CD14-positive monocyte (primary cell): ENCODE measurements at regions not wholly inside any gene's neighbourhood (a gene's known extent, or its start where the extent isn't known, plus 50 kb on each side); places are given as distances from the start of the nearest gene placed in this dataset.

Source experiments
- DNase-seq, 3 donors: peaks; one replicate each; pipeline ENCODE4 v3.0.0-alpha.2; 2011 to 2022
- H2AFZ ChIP-seq: 2 replicates; pipeline ENCODE4 v1.6.0; 2012; ENCODE audit warnings: mild to moderate bottlenecking, low read depth, low read length, inconsistent platforms; ENCODE audit not compliant: insufficient read depth, poor library complexity, severe bottlenecking
- H3K27ac ChIP-seq, 2 donors: 1 replicate in 1 of 2; 2 replicates in 1 of 2; pipeline ENCODE4 v1.5.1; 2012 to 2013; ENCODE audit warnings: low read length in 2 of 2, control low read depth in 1 of 2, inconsistent platforms in 1 of 2, low read depth in 1 of 2, mild to moderate bottlenecking in 1 of 2
- H3K27me3 ChIP-seq, 2 donors: one replicate each; pipeline versions ENCODE4 v1.6.0 to v1.6.1; 2011 to 2013; ENCODE audit warnings: low read length in 2 of 2; ENCODE audit not compliant: control insufficient read depth in 2 of 2, insufficient read depth in 2 of 2
- H3K36me3 ChIP-seq, 2 donors: replicated peaks in 1 of 2; 1 replicate in 1 of 2; 2 replicates in 1 of 2; pipeline versions ENCODE4 v1.5.1 to v1.6.1; 2012 to 2013; ENCODE audit warnings: low read length in 2 of 2, control low read depth in 1 of 2, inconsistent platforms in 1 of 2, mild to moderate bottlenecking in 1 of 2; ENCODE audit not compliant: insufficient read depth in 2 of 2, control insufficient read depth in 1 of 2
- H3K4me1 ChIP-seq, 2 donors: 1 replicate in 1 of 2; 2 replicates in 1 of 2; pipeline versions ENCODE4 v1.5.1 to v1.6.1; 2012 to 2013; ENCODE audit warnings: low read length in 2 of 2, control low read depth in 1 of 2, inconsistent platforms in 1 of 2, mild to moderate bottlenecking in 1 of 2, moderate library complexity in 1 of 2; ENCODE audit not compliant: insufficient read depth in 2 of 2, control insufficient read depth in 1 of 2
- H3K4me2 ChIP-seq: replicated peaks from 2 replicates; pipeline ENCODE3; 2012; ENCODE audit warnings: low read length, moderate library complexity, mild to moderate bottlenecking; ENCODE audit not compliant: poor library complexity, severe bottlenecking; ENCODE audit errors: extremely low read depth
- H3K4me3 ChIP-seq, 3 experiments: fragments of 200-600 bp in 1 of 3; sonication (generic) in 1 of 3; replicated peaks in 1 of 3; 1 replicate in 2 of 3; 2 replicates in 1 of 3; pipeline ENCODE4 v1.5.1; 2011 to 2013; ENCODE audit warnings: low read length in 3 of 3, mild to moderate bottlenecking in 3 of 3, control low read depth in 2 of 3, low read depth in 2 of 3, inconsistent platforms in 1 of 3, moderate library complexity in 1 of 3
- H3K79me2 ChIP-seq: 2 replicates; pipeline ENCODE4 v1.6.0; 2012; ENCODE audit warnings: mild to moderate bottlenecking, control low read depth, inconsistent platforms, low read length, moderate library complexity; ENCODE audit not compliant: insufficient read depth
- H3K9ac ChIP-seq: 2 replicates; pipeline ENCODE4 v1.6.0; 2017; ENCODE audit warnings: low read length, mild to moderate bottlenecking; ENCODE audit not compliant: insufficient read depth, poor library complexity, severe bottlenecking
- H3K9me3 ChIP-seq, 2 donors: replicated peaks in 1 of 2; 1 replicate in 1 of 2; 2 replicates in 1 of 2; pipeline versions ENCODE4 v1.5.1 to v1.6.1; 2012 to 2013; ENCODE audit warnings: low read length in 2 of 2, control low read depth in 1 of 2; ENCODE audit not compliant: control insufficient read depth in 1 of 2, insufficient read depth in 1 of 2
- H4K20me1 ChIP-seq: 2 replicates; pipeline ENCODE4 v1.6.0; 2012; ENCODE audit warnings: mild to moderate bottlenecking, low read length, control low read depth, moderate library complexity; ENCODE audit not compliant: insufficient read depth
- H3K27ac Mint-ChIP-seq, 7 donors: one replicate each; pipeline ENCODE4 v1.8.0; 2020; ENCODE audit warnings: mild to moderate bottlenecking in 7 of 7, mixed read lengths in 7 of 7, moderate library complexity in 6 of 7, inconsistent platforms in 2 of 7
- H3K27me3 Mint-ChIP-seq, 3 donors: one replicate each; pipeline ENCODE4 v1.8.0; 2021 to 2022; ENCODE audit warnings: low read depth in 3 of 3, mild to moderate bottlenecking in 3 of 3, mixed read lengths in 3 of 3, moderate library complexity in 3 of 3, inconsistent platforms in 1 of 3
- H3K36me3 Mint-ChIP-seq, 2 donors: one replicate each; pipeline ENCODE4 v1.8.0; 2020; ENCODE audit warnings: mixed read lengths in 2 of 2, inconsistent platforms in 1 of 2, mild to moderate bottlenecking in 1 of 2
- H3K4me1 Mint-ChIP-seq: one replicate; pipeline ENCODE4 v1.8.0; 2020; ENCODE audit warnings: mild to moderate bottlenecking, mixed read lengths
- H3K4me3 Mint-ChIP-seq, 2 donors: one replicate each; pipeline ENCODE4 v1.8.0; 2020; ENCODE audit warnings: mild to moderate bottlenecking in 2 of 2, mixed read lengths in 2 of 2, moderate library complexity in 1 of 2
- H3K9me3 Mint-ChIP-seq, 7 donors: one replicate each; pipeline ENCODE4 v1.8.0; 2020 to 2022; ENCODE audit warnings: mixed read lengths in 7 of 7, mild to moderate bottlenecking in 6 of 7, moderate library complexity in 6 of 7, inconsistent platforms in 2 of 7
- CTCF ChIP-seq: fragments of 200-600 bp; IDR thresholded peaks from one replicate; pipeline ENCODE4 v1.8.0; 2022; ENCODE audit warnings: antibody characterized with exemption, mild to moderate bottlenecking
- WGBS: methylation state at CpG from one replicate; pipeline ENCODE4 v1.1.5; 2013; ENCODE audit warnings: missing lambda C conversion rate; ENCODE audit not compliant: insufficient coverage; 5-methylcytosine and 5-hydroxymethylcytosine counted together
- intact Hi-C, 2 donors: fragments of 100-400 bp; cut with micrococcal nuclease; formaldehyde crosslinking; loops; one replicate each; pipeline versions ENCODE4 v1.15.0 to v1.15.1; 2023

- Histone ChIP-seq H4K20me1 (no peaks in the 10 kb centered on the region), H3K9me3 (no peaks in the 10 kb centered on the region), H3K9ac (no peak overlapping the region), H3K27ac (no peak overlapping the region), H3K27me3 (no peaks in the 10 kb centered on the region), H3K4me1 (no peaks in the 10 kb centered on the region), H3K79me2 (no peaks in the 10 kb centered on the region), H3K4me3 (no peak overlapping the region), H2AFZ (no peak overlapping the region), H3K36me3 (no peaks in the 10 kb centered on the region), H3K4me2 (no peak overlapping the region)
- no peak for TF ChIP-seq CTCF
- H3K9me3 Mint-ChIP-seq, result peaks cover 0 to 6% (median 0%) of the 10 kb centered on the region in 7 donors
- no peak for DNase-seq
- H3K4me3 Mint-ChIP-seq, result peak overlapping the region in 1 of 2 donors; percentile 22
- peaks cover 5 to 9% (median 8%) of the 10 kb centered on the region in 3 donors for H3K27me3 Mint-ChIP-seq
- intact Hi-C loops, result no loop called here
- no peaks in the 10 kb centered on the region for H3K36me3 Mint-ChIP-seq
- H3K27ac Mint-ChIP-seq, result peak overlapping the region in 1 of 7 donors; percentile 7
- WGBS, result 71% methylated on average over 5 of the region's 6 CpGs
- no peaks in the 10 kb centered on the region for H3K4me1 Mint-ChIP-seq
These were observed 95.4 kb downstream of the DHCR7 start for GRCh38 chr11:71352748-71353147.

GRCh38 chr11:71352226-71352625 is 96.0 kb downstream of the DHCR7 start:
- peaks cover 4 to 11% (median 10%) of the 10 kb centered on the region in 3 donors for H3K27me3 Mint-ChIP-seq
- no peak for DNase-seq
- intact Hi-C loops, result no loop called here
- WGBS, result 87% methylated on average over 6 of the region's 8 CpGs
- no peaks in the 10 kb centered on the region for H3K36me3 Mint-ChIP-seq
- no peak overlapping the region for H3K27ac Mint-ChIP-seq
- no peak overlapping the region for H3K9ac ChIP-seq
- H3K9me3 ChIP-seq, result no peaks in the 10 kb centered on the region
- no peak for TF ChIP-seq CTCF
- no peaks in the 10 kb centered on the region for H3K27me3 ChIP-seq
- no peak overlapping the region for H3K4me2 ChIP-seq
- H3K4me3 Mint-ChIP-seq, result no peak overlapping the region
- H4K20me1 ChIP-seq, result no peaks in the 10 kb centered on the region
- no peaks in the 10 kb centered on the region for H3K4me1 ChIP-seq
- no peaks in the 10 kb centered on the region for H3K4me1 Mint-ChIP-seq
- H3K27ac ChIP-seq, result no peak overlapping the region
- H3K36me3 ChIP-seq, result no peaks in the 10 kb centered on the region
- H2AFZ ChIP-seq, result no peak overlapping the region
- H3K9me3 Mint-ChIP-seq, result peaks cover 0 to 6% (median 0%) of the 10 kb centered on the region in 7 donors
- H3K79me2 ChIP-seq, result no peaks in the 10 kb centered on the region
- no peak overlapping the region for H3K4me3 ChIP-seq
